B cell (primary cell): ENCODE measurements at regions not wholly inside any gene's neighbourhood (a gene's known extent, or its start where the extent isn't known, plus 50 kb on each side); places are given as distances from the start of the nearest gene placed in this dataset.

Experiments
- ATAC-seq: fragments of 200-7000 bp; cut with Tn5 transposase; one replicate; pipeline ENCODE4 v1.10.0; 2021; ENCODE audit warnings: low read depth, mild to moderate bottlenecking, moderate number of reproducible peaks, moderate library complexity
- CTCF ChIA-PET: fragments of 350-600 bp; sonication (Branson Sonifier 250); formaldehyde crosslinking; loops from one replicate; lab custom pipeline; 2021; ENCODE audit warnings: antibody characterized with exemption, inconsistent platforms; lab: Charles Lee
- POLR2A ChIA-PET: fragments of 350-600 bp; sonication (Branson Sonifier 250); formaldehyde crosslinking; loops from one replicate; lab custom pipeline; 2021; ENCODE audit warnings: antibody characterized with exemption; lab: Charles Lee
- DNase-seq: peaks from one replicate; pipeline ENCODE4 v3.0.0; 2013
- H2AFZ ChIP-seq: 2 replicates; pipeline ENCODE4 v1.6.1; 2012; ENCODE audit warnings: mild to moderate bottlenecking, low read depth, low read length; ENCODE audit not compliant: insufficient read depth, poor library complexity, severe bottlenecking
- H3K27ac ChIP-seq, 2 donors: 1 replicate in 1 of 2; 2 replicates in 1 of 2; pipeline ENCODE4 v1.5.1; 2012 to 2013; ENCODE audit warnings: low read length in 2 of 2, mild to moderate bottlenecking in 2 of 2, moderate library complexity in 1 of 2
- H3K27me3 ChIP-seq, 4 experiments: fragments of 200-600 bp in 1 of 4; sonication (generic) in 1 of 4; replicated peaks in 1 of 4; 1 replicate in 2 of 4; 2 replicates in 2 of 4; pipeline versions ENCODE4 v1.6.1 to v1.7.0; 2013 to 2016; ENCODE audit warnings: low read length in 3 of 4, mild to moderate bottlenecking in 2 of 4, mixed read lengths in 1 of 4, moderate library complexity in 1 of 4; ENCODE audit not compliant: insufficient read depth in 4 of 4, control insufficient read depth in 3 of 4; ENCODE audit errors: control extremely low read depth in 1 of 4
- H3K36me3 ChIP-seq, 2 experiments: replicated peaks in 1 of 2; 1 replicate in 1 of 2; 2 replicates in 1 of 2; pipeline versions ENCODE4 v1.6.1 to v1.7.1; 2013; ENCODE audit warnings: low read length in 1 of 2; ENCODE audit not compliant: insufficient read depth in 2 of 2, control insufficient read depth in 1 of 2; ENCODE audit errors: control extremely low read depth in 1 of 2, extremely low read depth in 1 of 2
- H3K4me1 ChIP-seq, 2 donors: fragments of 200-600 bp in 1 of 2; sonication (generic) in 1 of 2; 1 replicate in 1 of 2; 2 replicates in 1 of 2; pipeline versions ENCODE4 v1.5.1 to v1.6.1; 2013 to 2017; ENCODE audit warnings: low read length in 2 of 2; ENCODE audit not compliant: control insufficient read depth in 2 of 2, insufficient read depth in 2 of 2
- H3K4me2 ChIP-seq: replicated peaks from 2 replicates; pipeline ENCODE3; 2012; ENCODE audit warnings: mild to moderate bottlenecking, low read depth, low read length; ENCODE audit not compliant: poor library complexity, severe bottlenecking
- H3K4me3 ChIP-seq, 5 experiments: fragments of 200-600 bp in 1 of 5; sonication (generic) in 1 of 5; 1 replicate in 3 of 5; 2 replicates in 2 of 5; pipeline versions ENCODE4 v1.5.1 to v1.7.0; 2011 to 2016; ENCODE audit warnings: low read length in 4 of 5, mild to moderate bottlenecking in 4 of 5, low read depth in 2 of 5, control low read depth in 1 of 5, moderate library complexity in 1 of 5; ENCODE audit not compliant: insufficient read depth in 1 of 5; ENCODE audit errors: control extremely low read depth in 1 of 5, extremely low read depth in 1 of 5
- H3K79me2 ChIP-seq: fragments of 200-600 bp; sonication (generic); one replicate; pipeline ENCODE4 v1.6.0; 2016; ENCODE audit warnings: low read length; ENCODE audit not compliant: control insufficient read depth, insufficient read depth
- H3K9ac ChIP-seq: fragments of 200-600 bp; sonication (generic); 2 replicates; pipeline ENCODE4 v1.6.1; 2017; ENCODE audit warnings: mild to moderate bottlenecking, low read length, moderate library complexity
- H3K9me3 ChIP-seq, 3 donors: one replicate each; pipeline versions ENCODE4 v1.6.1 to v1.7.1; 2013; ENCODE audit warnings: low read length in 2 of 3; ENCODE audit not compliant: control insufficient read depth in 2 of 3, insufficient read depth in 1 of 3; ENCODE audit errors: control extremely low read depth in 1 of 3
- H4K20me1 ChIP-seq: 2 replicates; pipeline ENCODE4 v1.6.0; 2012; ENCODE audit warnings: mild to moderate bottlenecking, low read length; ENCODE audit not compliant: insufficient read depth, control insufficient read depth, poor library complexity, severe bottlenecking
- H3K27ac Mint-ChIP-seq: one replicate; pipeline ENCODE4 v1.8.0; 2021; ENCODE audit warnings: mixed read lengths
- H3K27me3 Mint-ChIP-seq: one replicate; pipeline ENCODE4 v1.8.0; 2021; ENCODE audit warnings: mixed read lengths
- H3K4me1 Mint-ChIP-seq: one replicate; pipeline ENCODE4 v1.8.0; 2021; ENCODE audit warnings: mixed read lengths
- H3K4me3 Mint-ChIP-seq: one replicate; pipeline ENCODE4 v1.8.0; 2021; ENCODE audit warnings: mixed read lengths
- H3K9me3 Mint-ChIP-seq: one replicate; pipeline ENCODE4 v1.8.0; 2022; ENCODE audit warnings: mixed read lengths; ENCODE audit not compliant: insufficient read depth
- EZH2 ChIP-seq: IDR thresholded peaks from 2 replicates; pipeline ENCODE4 v1.6.1; 2012; ENCODE audit warnings: borderline replicate concordance, low read depth, mild to moderate bottlenecking, moderate library complexity, low read length; ENCODE audit not compliant: insufficient read depth, poor library complexity, severe bottlenecking
- WGBS: methylation state at CpG from one replicate; pipeline ENCODE4 v1.1.5; 2013; ENCODE audit warnings: missing lambda C conversion rate; ENCODE audit not compliant: insufficient coverage; 5-methylcytosine and 5-hydroxymethylcytosine counted together
- intact Hi-C: fragments of 100-400 bp; cut with micrococcal nuclease; formaldehyde crosslinking; loops from one replicate; pipeline ENCODE4 v1.10.0; 2022
- TF ChIP-seq, protein P1 (sequence below): fragments of 200-600 bp; IDR thresholded peaks from one replicate; pipeline ENCODE4 v1.8.0; 2022; ENCODE audit warnings: antibody characterized with exemption, mild to moderate bottlenecking

DNA sequence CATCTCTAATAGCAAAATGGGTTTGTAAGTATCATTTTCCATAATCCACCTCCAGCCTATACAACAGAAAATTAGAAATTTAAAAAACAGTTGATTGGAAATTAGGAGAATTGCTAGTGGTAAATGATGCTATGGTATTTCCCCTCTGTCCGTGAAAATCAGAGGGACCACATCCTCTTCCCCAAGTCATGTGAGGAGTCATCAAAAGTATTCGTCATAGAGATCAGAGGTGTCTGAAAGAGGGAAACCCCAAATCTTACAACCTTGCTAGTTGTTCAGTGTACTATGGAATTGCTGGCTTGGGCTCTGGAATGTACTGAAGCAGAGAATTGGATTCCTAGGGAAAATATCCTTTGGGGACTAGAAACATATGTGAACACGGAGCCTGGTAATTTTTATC is 241.4 kb upstream of the ARHGAP24 start:
- WGBS, result 86% methylated on average over 1 of the region's 3 CpGs
- no peak overlapping the region for H3K27ac ChIP-seq
- no peak for DNase-seq
- H3K9me3 ChIP-seq, result peaks cover 0 to 6% (median 2%) of the 10 kb centered on the region in 3 donors
- Mint-ChIP-seq H3K4me1 (no peaks in the 10 kb centered on the region), H3K27me3 (peaks cover 6% of the 10 kb centered on the region), H3K9me3 (no peaks in the 10 kb centered on the region), H3K27ac (no peak overlapping the region), H3K4me3 (no peak overlapping the region)
- ChIA-PET POLR2A (no interaction called here), CTCF (no interaction called here)
- H4K20me1 ChIP-seq, result no peaks in the 10 kb centered on the region
- no peaks in the 10 kb centered on the region for H3K4me1 ChIP-seq
- H2AFZ ChIP-seq, result no peak overlapping the region
- no peaks in the 10 kb centered on the region for H3K36me3 ChIP-seq
- intact Hi-C loops, result no loop called here
- no peak for ATAC-seq
- TF ChIP-seq, protein P1, sequence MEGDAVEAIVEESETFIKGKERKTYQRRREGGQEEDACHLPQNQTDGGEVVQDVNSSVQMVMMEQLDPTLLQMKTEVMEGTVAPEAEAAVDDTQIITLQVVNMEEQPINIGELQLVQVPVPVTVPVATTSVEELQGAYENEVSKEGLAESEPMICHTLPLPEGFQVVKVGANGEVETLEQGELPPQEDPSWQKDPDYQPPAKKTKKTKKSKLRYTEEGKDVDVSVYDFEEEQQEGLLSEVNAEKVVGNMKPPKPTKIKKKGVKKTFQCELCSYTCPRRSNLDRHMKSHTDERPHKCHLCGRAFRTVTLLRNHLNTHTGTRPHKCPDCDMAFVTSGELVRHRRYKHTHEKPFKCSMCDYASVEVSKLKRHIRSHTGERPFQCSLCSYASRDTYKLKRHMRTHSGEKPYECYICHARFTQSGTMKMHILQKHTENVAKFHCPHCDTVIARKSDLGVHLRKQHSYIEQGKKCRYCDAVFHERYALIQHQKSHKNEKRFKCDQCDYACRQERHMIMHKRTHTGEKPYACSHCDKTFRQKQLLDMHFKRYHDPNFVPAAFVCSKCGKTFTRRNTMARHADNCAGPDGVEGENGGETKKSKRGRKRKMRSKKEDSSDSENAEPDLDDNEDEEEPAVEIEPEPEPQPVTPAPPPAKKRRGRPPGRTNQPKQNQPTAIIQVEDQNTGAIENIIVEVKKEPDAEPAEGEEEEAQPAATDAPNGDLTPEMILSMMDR, result no peak
- TF ChIP-seq EZH2, result no peak
- no peaks in the 10 kb centered on the region for H3K79me2 ChIP-seq
- H3K4me3 ChIP-seq, result no peak overlapping the region
- H3K4me2 ChIP-seq, result no peak overlapping the region
- no peaks in the 10 kb centered on the region for H3K27me3 ChIP-seq
- H3K9ac ChIP-seq, result no peak overlapping the region

DNA sequence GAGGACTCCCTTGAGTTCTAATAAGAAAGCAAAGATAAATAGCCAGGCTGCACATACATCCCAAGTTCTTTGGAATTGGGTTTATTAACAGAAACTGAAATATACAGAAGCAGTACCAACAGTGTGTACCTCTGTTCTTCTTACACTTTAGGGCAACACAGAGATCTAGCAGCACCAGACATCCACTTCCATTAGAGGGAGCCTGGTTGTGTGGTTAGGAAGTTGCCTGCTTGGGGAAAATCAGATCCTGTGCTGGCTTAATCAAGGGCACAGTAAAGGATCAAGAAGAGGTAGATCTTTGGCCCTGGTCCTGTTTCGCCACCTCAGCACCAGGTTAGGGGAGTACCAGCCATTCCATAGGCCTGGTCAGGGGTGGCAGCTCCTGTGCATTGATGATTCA is 231.1 kb upstream of the ARHGAP24 start:
- TF ChIP-seq, protein P1, result no peak
- TF ChIP-seq EZH2, result no peak
- no peaks in the 10 kb centered on the region for H3K9me3 Mint-ChIP-seq
- Histone ChIP-seq H4K20me1 (no peaks in the 10 kb centered on the region), H3K27ac (no peak overlapping the region), H3K9ac (no peak overlapping the region), H3K9me3 (peaks cover 0 to 3% (median 0%) of the 10 kb centered on the region in 3 donors), H3K4me1 (no peaks in the 10 kb centered on the region), H3K27me3 (no peaks in the 10 kb centered on the region), H3K4me2 (no peak overlapping the region), H3K4me3 (no peak overlapping the region), H2AFZ (no peak overlapping the region), H3K36me3 (no peaks in the 10 kb centered on the region), H3K79me2 (no peaks in the 10 kb centered on the region)
- peaks cover 13% of the 10 kb centered on the region for H3K27me3 Mint-ChIP-seq
- no peak overlapping the region for H3K4me3 Mint-ChIP-seq
- ChIA-PET CTCF (no interaction called here), POLR2A (no interaction called here)
- no peak overlapping the region for H3K27ac Mint-ChIP-seq
- WGBS, result no CpG with 5 or more reads among the region's 1 CpG
- H3K4me1 Mint-ChIP-seq, result no peaks in the 10 kb centered on the region
- DNase-seq (no peak), ATAC-seq (no peak)
- intact Hi-C loops, result no loop called here
